ENCODE measurements at regions not wholly inside any gene's neighbourhood (a gene's known extent, or its start where the extent isn't known, plus 50 kb on each side); places are given as distances from the start of the nearest gene placed in this dataset.

- DNase-seq: peak; percentile 40
Observed at GRCh38 chr2:16326711-16327300, 338.8 kb downstream of the CYRIA start.

- no peak for DNase-seq
Observed at GRCh38 chr2:16325976-16326510, 339.6 kb downstream of the CYRIA start.

GRCh38 chr2:16325016-16325975, 340.3 kb downstream of the CYRIA start:
- no peak for DNase-seq

- DNase-seq: no peak
Observed at GRCh38 chr2:16324544-16324937, 341.1 kb downstream of the CYRIA start.

- DNase-seq: no peak
Observed at GRCh38 chr2:16323551-16324543, 341.8 kb downstream of the CYRIA start.

GRCh38 chr2:16323126-16323520, 342.5 kb downstream of the CYRIA start:
- no peak for DNase-seq

GRCh38 chr2:16322308-16323125, 343.1 kb downstream of the CYRIA start:
- DNase-seq: no peak

GRCh38 chr2:16321872-16322271, 343.8 kb downstream of the CYRIA start:
- DNase-seq: no peak

GRCh38 chr2:16321256-16321655, 344.4 kb downstream of the CYRIA start:
- DNase-seq: no peak

- no peak for DNase-seq
Observed at GRCh38 chr2:16320716-16321115, 344.9 kb downstream of the CYRIA start.

- DNase-seq: no peak
Observed at GRCh38 chr2:16319551-16320121, 346.0 kb downstream of the CYRIA start.

- DNase-seq: no peak
Observed at GRCh38 chr2:16318474-16319195, 347.0 kb downstream of the CYRIA start.

- no peak for DNase-seq
Observed at GRCh38 chr2:16318051-16318450, 347.6 kb downstream of the CYRIA start.

- no peak for DNase-seq
Observed at GRCh38 chr2:16317211-16317830, 348.3 kb downstream of the CYRIA start.

GRCh38 chr2:16316456-16317210, 349.0 kb downstream of the CYRIA start:
- no peak for DNase-seq

- DNase-seq: no peak
Observed at GRCh38 chr2:16315908-16316307, 349.7 kb downstream of the CYRIA start.

- DNase-seq: no peak
Observed at GRCh38 chr2:16315458-16315835, 350.2 kb downstream of the CYRIA start.

GRCh38 chr2:16314691-16315457, 350.8 kb downstream of the CYRIA start:
- DNase-seq: no peak

GRCh38 chr2:16314001-16314400, 351.6 kb downstream of the CYRIA start:
- no peak for DNase-seq

Data from NCI-H187 treated with DMSO at 0.1 percent for 48 hours (cell line).